ENCODE measurements at regions not wholly inside any gene's neighbourhood (a gene's known extent, or its start where the extent isn't known, plus 50 kb on each side); places are given as distances from the start of the nearest gene placed in this dataset.

- Histone ChIP-seq H2AFZ (ENCODE audit: low read length) (no peak overlapping the region), H3K4me2 (ENCODE audit: extremely low read depth, insufficient read depth, low read length) (no peak overlapping the region), H3K27ac (ENCODE audit: insufficient read depth, low read length) (no peak overlapping the region), H3K9ac (ENCODE audit: insufficient read depth, low read length) (no peak overlapping the region), H3K9me3 (ENCODE audit: control insufficient read depth, insufficient read depth, low read depth, low read length) (no peaks in the 10 kb centered on the region), H3K79me2 (ENCODE audit: control insufficient read depth, insufficient read depth, low read length) (no peaks in the 10 kb centered on the region), H3K36me3 (ENCODE audit: control insufficient read depth, insufficient read depth, low read length) (no peaks in the 10 kb centered on the region), H3K4me1 (ENCODE audit: control insufficient read depth, extremely low read depth, insufficient read depth, low read length) (no peaks in the 10 kb centered on the region), H3K27me3 (ENCODE audit: control insufficient read depth, insufficient read depth, low read length) (no peaks in the 10 kb centered on the region), H3K4me3 (replicated peaks in 1 of 4; ENCODE audit: control extremely low read depth in 1 of 4, insufficient read depth in 1 of 4, low read depth in 3 of 4, low read length in 4 of 4) (no peak overlapping the region), H4K20me1 (ENCODE audit: control insufficient read depth, extremely low read depth, insufficient read depth, low read length) (no peaks in the 10 kb centered on the region)
- no peak for DNase-seq (ENCODE audit: low read depth in 2 of 2)
- no peak for TF ChIP-seq CTCF (conservative IDR thresholded peaks at IDR 0.05 in 1 of 2, IDR thresholded peaks at IDR 0.05 in 1 of 2; ENCODE audit: low read depth in 1 of 2, low read length in 2 of 2)
- TF ChIP-seq EZH2 (IDR thresholded peaks at IDR 0.05; ENCODE audit: low read length, missing control alignments): no peak
These were observed 398.2 kb upstream of the RGS18 start for GRCh38 chr1:191760016-191760415.

- no peak overlapping the region for H3K4me3 ChIP-seq (replicated peaks in 1 of 4; ENCODE audit: control extremely low read depth in 1 of 4, insufficient read depth in 1 of 4, low read depth in 3 of 4, low read length in 4 of 4)
- H3K36me3 ChIP-seq (ENCODE audit: control insufficient read depth, insufficient read depth, low read length): no peaks in the 10 kb centered on the region
- no peaks in the 10 kb centered on the region for H3K4me1 ChIP-seq (ENCODE audit: control insufficient read depth, extremely low read depth, insufficient read depth, low read length)
- no peaks in the 10 kb centered on the region for H3K79me2 ChIP-seq (ENCODE audit: control insufficient read depth, insufficient read depth, low read length)
- H4K20me1 ChIP-seq (ENCODE audit: control insufficient read depth, extremely low read depth, insufficient read depth, low read length): no peaks in the 10 kb centered on the region
- H3K4me2 ChIP-seq (ENCODE audit: extremely low read depth, insufficient read depth, low read length): no peak overlapping the region
- H2AFZ ChIP-seq (ENCODE audit: low read length): no peak overlapping the region
- H3K27ac ChIP-seq (ENCODE audit: insufficient read depth, low read length): no peak overlapping the region
- no peak for DNase-seq (ENCODE audit: low read depth in 2 of 2)
- TF ChIP-seq CTCF (conservative IDR thresholded peaks at IDR 0.05 in 1 of 2, IDR thresholded peaks at IDR 0.05 in 1 of 2; ENCODE audit: low read depth in 1 of 2, low read length in 2 of 2) (no peak), EZH2 (IDR thresholded peaks at IDR 0.05; ENCODE audit: low read length, missing control alignments) (no peak)
- H3K9ac ChIP-seq (ENCODE audit: insufficient read depth, low read length): no peak overlapping the region
- H3K27me3 ChIP-seq (ENCODE audit: control insufficient read depth, insufficient read depth, low read length): no peaks in the 10 kb centered on the region
- no peaks in the 10 kb centered on the region for H3K9me3 ChIP-seq (ENCODE audit: control insufficient read depth, insufficient read depth, low read depth, low read length)
These were observed 369.7 kb upstream of the RGS18 start for GRCh38 chr1:191788551-191788950.

- Histone ChIP-seq H3K4me1 (ENCODE audit: control insufficient read depth, extremely low read depth, insufficient read depth, low read length) (no peaks in the 10 kb centered on the region), H4K20me1 (ENCODE audit: control insufficient read depth, extremely low read depth, insufficient read depth, low read length) (no peaks in the 10 kb centered on the region), H3K4me2 (ENCODE audit: extremely low read depth, insufficient read depth, low read length) (no peak overlapping the region), H3K36me3 (ENCODE audit: control insufficient read depth, insufficient read depth, low read length) (no peaks in the 10 kb centered on the region), H3K79me2 (ENCODE audit: control insufficient read depth, insufficient read depth, low read length) (no peaks in the 10 kb centered on the region), H2AFZ (ENCODE audit: low read length) (no peak overlapping the region), H3K4me3 (replicated peaks in 1 of 4; ENCODE audit: control extremely low read depth in 1 of 4, insufficient read depth in 1 of 4, low read depth in 3 of 4, low read length in 4 of 4) (no peak overlapping the region), H3K9ac (ENCODE audit: insufficient read depth, low read length) (no peak overlapping the region), H3K27ac (ENCODE audit: insufficient read depth, low read length) (no peak overlapping the region), H3K9me3 (ENCODE audit: control insufficient read depth, insufficient read depth, low read depth, low read length) (no peaks in the 10 kb centered on the region), H3K27me3 (ENCODE audit: control insufficient read depth, insufficient read depth, low read length) (no peaks in the 10 kb centered on the region)
- no peak for DNase-seq (ENCODE audit: low read depth in 2 of 2)
- TF ChIP-seq EZH2 (IDR thresholded peaks at IDR 0.05; ENCODE audit: low read length, missing control alignments) (no peak), CTCF (conservative IDR thresholded peaks at IDR 0.05 in 1 of 2, IDR thresholded peaks at IDR 0.05 in 1 of 2; ENCODE audit: low read depth in 1 of 2, low read length in 2 of 2) (no peak)
These were observed 360.1 kb upstream of the RGS18 start for GRCh38 chr1:191798178-191798577.

Data from fibroblast of lung (primary cell).